ENCODE measurements at regions not wholly inside any gene's neighbourhood (a gene's known extent, or its start where the extent isn't known, plus 50 kb on each side); places are given as distances from the start of the nearest gene placed in this dataset.

DNA sequence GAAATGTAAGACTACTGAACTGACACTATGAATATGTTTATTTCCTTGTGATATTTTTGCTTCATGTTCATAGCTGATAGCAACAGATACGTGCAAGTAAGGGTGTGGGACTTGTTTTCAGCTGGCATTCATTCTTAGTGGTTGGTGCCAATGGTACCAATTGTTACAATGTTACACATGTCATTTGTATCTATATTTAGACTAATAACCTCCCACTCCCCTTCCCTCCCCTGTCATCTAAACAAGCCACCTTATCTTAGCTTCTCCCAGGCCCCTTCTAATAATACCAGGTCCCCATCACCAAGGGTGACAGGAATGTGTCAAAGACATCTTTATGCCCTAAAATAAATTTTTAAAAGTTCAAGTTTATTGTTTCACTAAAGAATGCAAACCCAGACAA is 294.7 kb upstream of the FAM98A start:
- TF ChIP-seq POLR2AphosphoS5 (IDR thresholded peaks at IDR 0.05; ENCODE audit: low read depth) (no peak), REST (IDR thresholded peaks at IDR 0.05; ENCODE audit: insufficient replicate concordance, low read depth) (no peak), GABPA (IDR thresholded peaks at IDR 0.05; ENCODE audit: low read depth) (no peak)
- TF ChIP-seq, protein P1, sequence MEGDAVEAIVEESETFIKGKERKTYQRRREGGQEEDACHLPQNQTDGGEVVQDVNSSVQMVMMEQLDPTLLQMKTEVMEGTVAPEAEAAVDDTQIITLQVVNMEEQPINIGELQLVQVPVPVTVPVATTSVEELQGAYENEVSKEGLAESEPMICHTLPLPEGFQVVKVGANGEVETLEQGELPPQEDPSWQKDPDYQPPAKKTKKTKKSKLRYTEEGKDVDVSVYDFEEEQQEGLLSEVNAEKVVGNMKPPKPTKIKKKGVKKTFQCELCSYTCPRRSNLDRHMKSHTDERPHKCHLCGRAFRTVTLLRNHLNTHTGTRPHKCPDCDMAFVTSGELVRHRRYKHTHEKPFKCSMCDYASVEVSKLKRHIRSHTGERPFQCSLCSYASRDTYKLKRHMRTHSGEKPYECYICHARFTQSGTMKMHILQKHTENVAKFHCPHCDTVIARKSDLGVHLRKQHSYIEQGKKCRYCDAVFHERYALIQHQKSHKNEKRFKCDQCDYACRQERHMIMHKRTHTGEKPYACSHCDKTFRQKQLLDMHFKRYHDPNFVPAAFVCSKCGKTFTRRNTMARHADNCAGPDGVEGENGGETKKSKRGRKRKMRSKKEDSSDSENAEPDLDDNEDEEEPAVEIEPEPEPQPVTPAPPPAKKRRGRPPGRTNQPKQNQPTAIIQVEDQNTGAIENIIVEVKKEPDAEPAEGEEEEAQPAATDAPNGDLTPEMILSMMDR (IDR thresholded peaks at IDR 0.05; ENCODE audit: insufficient read depth, low read length) = no peak

Measured in HL-60 (cell line).